Stimulated activated CD4-positive, alpha-beta T cell treated with anti-CD3 and anti-CD28 coated beads, Interleukin-2, amount 100 ng/mL, for 48 hours (primary cell): ENCODE measurements at regions not wholly inside any gene's neighbourhood (a gene's known extent, or its start where the extent isn't known, plus 50 kb on each side); places are given as distances from the start of the nearest gene placed in this dataset.

ENCODE experiments used
- DNase-seq, 2 donors: peaks; one replicate each; pipeline ENCODE4 v3.0.0-alpha.2; 2020

- DNase-seq, result no peak
These were observed 54.3 kb upstream of the CBLB start for GRCh38 chr3:105923140-105923539.

DNA sequence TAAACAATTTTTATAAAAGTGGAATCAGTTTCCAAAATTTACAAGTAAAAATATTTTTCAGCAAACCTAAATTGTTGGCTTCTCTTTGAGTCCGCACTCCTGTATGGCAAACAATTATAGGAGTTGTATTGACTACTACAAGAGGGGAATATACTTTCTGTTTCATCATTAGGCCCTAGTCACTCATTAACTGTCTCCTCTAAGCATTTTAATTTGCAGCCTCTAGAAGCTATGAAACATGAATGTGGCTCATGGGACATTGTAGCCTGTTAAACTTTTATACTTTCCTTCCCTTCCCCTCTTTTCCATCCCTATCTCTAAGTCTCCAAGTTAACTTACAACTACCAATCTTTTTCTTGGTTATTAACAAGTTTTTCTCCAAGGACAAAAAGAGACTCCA lies 58.9 kb upstream of the CBLB start:
- DNase-seq, result no peak

- no peak for DNase-seq
These were observed 61.9 kb upstream of the CBLB start for GRCh38 chr3:105930733-105931132.

GRCh38 chr3:105931500-105931899 lies 62.7 kb upstream of the CBLB start:
- DNase-seq, result no peak

GRCh38 chr3:105933871-105934270 lies 65.1 kb upstream of the CBLB start:
- DNase-seq, result no peak

DNA sequence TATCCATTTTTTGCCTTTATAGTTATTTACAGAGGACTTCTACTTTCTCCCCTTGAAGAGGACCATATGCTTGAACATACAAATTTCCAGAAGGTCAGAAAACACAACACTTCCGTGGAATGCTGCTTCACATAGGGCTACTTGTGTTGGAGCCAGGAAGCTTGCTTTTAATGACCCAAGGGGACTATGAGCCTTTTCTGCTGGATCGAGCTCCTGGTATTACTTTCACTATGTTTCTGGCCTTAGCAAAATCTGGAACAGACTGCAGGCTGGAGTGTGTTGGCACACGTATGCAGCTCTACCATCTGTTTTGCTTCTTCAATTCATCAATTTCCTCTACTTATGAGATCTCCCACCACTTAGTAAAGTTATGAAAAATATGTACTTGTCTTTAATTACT lies 69.3 kb upstream of the CBLB start:
- DNase-seq, result no peak

DNA sequence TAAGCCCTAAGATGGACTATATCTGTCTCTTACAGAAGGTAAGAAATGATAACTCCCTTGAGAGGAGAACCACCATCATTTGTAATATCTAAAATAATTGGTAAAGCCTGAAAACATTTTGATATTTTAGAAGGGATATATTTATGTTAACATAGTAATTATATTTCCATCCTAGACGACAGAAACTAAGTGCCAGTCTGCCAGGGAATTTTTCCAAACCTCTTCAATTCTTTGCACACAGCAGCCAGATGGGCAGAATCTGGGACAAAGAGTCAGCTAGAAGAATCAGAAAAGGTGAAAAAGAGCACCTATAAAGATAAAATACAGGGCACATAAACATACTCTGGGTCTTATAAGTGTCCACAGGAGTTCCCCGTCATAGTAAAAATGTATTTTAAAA lies 70.0 kb upstream of the CBLB start:
- DNase-seq, result no peak

DNA sequence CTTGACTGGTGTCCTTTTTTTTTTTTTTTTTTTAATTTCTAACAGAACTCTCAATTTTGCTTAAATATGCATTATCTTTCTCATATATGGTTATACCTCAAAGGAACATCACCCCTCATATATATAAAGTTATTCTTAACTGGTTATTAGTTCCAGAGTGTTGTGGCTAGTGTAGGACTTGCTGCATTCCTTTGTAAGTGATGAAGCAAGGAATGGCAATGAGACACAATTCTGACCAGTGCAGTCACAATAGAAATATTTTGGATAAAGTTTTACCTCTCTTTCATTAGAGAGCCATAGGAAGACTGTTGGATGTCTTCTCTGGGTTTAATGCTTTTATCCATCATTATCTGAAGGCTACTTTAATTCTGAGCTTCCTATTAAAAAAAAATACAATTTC lies 75.5 kb upstream of the CBLB start:
- DNase-seq, result no peak

DNA sequence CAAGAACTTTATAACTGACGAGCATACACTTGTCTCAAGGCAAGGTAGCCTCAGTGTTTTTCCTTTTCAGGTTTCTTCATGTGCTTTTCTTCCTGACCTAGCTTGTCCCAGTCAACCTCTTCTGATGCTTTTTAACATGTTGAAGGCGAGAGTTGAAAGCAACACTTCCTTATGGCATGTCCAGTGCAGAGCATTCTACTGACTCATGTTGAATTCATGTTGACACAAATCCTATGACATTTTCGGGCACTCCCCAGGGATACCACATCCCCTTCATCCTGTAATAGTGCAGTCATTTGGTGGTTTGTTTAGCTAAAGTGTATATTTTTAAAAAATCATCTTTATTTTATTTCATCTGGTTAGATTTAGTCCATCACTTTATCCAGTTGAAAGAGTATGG lies 75.9 kb upstream of the CBLB start:
- DNase-seq, result no peak

- DNase-seq, result no peak
These were observed 79.3 kb upstream of the CBLB start for GRCh38 chr3:105948101-105948500.

DNA sequence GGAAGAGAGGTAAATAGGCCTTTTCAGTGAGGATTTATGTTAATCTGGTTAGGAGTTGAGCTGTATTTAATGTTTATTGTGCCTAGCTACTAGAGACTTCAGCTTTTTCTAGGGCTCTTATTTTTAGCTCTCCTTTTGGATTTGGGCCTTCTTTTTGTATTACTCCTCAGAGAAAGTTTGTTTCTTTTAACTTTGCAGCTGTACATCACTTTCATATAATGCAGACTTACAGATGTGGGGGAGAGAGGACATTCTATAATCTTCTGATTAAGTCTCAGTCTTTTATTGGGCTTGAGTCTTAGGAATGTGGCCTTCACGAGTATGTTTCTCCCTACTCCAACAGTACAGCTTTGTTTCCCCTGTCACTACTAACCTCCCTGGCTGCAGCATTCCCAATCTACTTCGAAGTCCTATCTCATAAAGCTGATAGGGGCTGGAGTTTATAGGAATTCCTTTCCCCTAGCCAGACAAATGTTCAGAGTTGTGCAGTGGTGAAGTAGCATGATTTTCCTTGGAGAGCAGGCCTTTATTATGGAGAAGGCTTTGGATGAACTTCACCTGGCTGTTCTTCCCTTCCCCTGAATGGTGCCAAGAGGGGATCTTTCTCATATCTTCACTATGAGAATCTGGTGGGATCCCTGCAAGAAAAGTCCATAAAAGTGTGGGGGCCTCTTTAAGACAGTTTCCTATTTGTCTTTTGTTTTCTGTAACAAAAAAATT lies 82.2 kb upstream of the CBLB start:
- DNase-seq, result no peak

GRCh38 chr3:105953831-105954230 lies 85.0 kb upstream of the CBLB start:
- DNase-seq, result no peak

- DNase-seq, result no peak
These were observed 87.5 kb upstream of the CBLB start for GRCh38 chr3:105956306-105956705.

DNA sequence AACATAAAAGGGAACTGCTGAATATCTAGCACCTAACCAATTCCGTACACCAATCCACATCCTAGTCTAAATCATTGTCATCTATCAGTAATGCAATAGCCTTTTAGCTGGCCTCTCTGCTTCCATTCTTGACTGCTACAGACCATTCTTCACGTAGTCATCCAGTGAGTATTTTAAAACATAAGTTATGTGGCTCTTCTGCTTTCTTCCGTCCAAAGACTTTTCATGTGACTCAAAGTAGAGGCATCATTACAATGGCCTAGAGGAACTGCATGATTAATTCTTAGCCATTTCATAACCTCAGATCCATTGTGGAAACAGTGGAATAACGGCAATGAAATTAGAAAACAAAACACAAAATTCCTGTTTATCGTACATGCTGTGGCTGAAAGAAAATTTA lies 88.9 kb upstream of the CBLB start:
- no peak for DNase-seq

DNA sequence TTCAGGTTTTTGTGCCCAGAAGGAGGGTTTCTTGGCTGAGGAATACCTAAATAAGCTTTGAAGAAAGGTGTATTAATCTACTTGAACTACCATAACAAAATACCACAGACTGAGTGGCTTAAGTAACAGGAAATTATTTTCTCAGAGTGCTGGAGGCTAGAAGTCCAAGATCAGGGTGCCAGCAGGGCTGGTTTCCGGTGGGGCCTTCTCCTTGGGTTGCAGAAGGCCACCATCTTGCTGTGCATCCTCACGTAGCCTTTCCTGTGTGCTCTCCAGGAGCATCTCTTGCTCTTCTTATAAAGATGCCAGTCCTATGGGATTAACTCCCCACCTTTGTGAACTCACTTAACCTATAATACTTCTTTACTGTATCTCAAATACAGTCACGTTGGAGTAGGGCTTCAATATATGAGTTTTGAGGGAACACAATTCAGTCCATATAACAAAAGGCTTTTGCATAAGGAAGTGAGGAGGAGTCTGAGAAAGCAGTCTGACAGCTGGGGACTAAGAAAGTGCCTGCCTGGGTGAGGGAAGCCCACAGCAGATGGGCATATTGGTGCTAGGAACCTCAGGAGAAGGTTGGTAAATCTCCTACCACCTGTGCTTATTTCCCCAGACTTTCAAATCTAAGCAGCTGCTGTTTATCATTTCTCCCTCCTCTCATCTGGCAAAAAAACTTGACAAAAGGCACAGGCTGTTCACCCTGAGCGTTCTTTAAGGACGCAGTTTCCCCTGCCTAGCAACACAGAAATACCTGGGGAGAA lies 89.6 kb upstream of the CBLB start:
- DNase-seq, result no peak

GRCh38 chr3:105959851-105960250 lies 91.0 kb upstream of the CBLB start:
- no peak for DNase-seq

DNA sequence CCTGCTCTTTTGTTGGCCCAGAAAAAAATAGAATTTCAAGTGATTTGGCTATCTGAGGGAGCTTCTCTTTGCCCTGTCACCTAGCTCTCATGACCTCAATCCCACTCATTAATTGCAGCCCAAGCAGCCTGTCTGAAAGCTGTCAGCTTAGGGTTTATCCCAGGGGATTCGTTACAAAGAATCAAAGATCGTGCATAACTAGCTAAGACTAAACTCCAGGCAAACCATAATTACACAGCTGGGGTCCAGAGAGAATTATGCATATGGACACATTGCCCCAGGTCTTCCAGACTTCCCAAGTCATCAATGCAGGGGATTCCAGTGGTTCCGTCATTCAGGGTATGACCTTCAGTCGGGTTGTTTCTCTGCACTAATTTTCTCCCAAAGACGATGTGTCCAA lies 91.6 kb upstream of the CBLB start:
- DNase-seq, result no peak

GRCh38 chr3:105963161-105963560 lies 94.3 kb upstream of the CBLB start:
- no peak for DNase-seq

GRCh38 chr3:105965384-105965783 lies 96.6 kb upstream of the CBLB start:
- DNase-seq, result no peak

DNA sequence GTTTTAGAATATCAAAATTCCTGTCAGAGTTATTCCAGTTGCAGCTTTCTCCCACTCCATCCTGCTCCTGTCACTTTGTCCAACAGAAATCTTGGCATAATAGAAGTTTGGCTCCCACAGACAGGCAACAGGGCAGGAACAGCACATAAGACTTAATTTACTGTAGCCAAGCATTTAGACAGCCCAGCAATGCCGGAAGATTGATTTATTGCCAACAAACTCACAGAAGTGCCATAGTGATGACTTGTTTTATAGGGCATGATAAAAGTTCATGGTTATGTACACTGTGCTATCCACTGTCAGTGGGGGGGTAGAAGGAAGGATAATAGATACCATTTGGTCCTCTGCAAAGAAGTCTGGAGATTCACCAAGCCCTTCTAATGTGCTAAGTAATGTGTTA lies 98.3 kb upstream of the CBLB start:
- DNase-seq, result no peak

DNA sequence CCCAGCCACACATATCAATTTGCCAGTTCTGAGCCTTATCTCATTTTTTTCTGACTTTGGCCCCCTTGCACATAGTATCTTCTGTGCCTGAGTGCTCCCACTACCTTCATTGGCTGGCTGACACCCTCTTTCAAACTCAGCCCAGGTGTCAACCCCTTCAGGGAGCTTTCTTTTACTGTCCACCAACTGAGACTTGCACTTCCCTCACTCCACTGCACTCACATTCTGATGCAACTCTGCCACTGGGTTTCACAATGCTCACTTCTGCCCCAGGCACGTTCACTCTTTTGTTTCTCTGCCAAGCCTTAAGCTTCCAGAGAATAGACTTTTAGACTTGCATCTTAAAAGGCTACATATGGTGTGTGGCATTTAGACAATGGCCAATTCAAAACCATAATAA lies 101.5 kb upstream of the CBLB start:
- DNase-seq, result no peak

DNA sequence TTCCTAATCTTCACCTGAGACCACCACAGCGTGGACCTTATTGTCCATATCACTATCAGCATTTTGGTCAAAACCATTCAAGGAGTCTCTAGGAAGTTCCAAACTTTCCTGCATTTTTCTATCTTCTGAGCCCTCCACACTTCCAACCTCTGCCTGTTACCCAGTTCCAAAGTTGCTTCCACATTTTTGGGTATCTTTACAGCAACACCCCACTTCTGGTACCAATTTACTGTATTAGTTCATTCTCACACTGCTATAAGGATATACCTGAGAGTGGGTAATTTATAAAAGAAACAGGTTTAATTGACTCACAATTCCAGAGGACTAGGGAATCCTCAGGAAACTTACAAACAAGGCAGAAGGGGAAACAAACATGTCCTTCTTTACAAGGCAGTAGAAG lies 103.3 kb upstream of the CBLB start:
- DNase-seq, result no peak

DNA sequence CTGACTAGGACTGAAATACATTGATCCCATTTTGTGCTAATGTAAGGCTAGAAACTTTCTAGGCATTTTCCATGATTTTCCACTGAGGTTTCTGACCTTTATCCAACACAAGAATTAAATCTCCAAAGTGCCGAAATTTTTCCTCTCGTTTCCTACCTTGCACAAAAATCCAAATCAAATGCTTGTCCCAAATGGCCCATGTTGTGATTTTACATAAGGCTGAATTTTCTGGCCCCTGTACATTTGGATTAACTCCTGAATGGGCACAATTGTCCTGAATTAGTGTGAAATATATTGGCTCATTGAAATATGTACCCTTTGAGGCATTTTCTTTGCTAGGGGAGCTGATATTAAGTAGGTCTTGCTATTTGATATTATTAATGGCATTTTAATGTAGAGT lies 105.6 kb upstream of the CBLB start:
- no peak for DNase-seq

DNA sequence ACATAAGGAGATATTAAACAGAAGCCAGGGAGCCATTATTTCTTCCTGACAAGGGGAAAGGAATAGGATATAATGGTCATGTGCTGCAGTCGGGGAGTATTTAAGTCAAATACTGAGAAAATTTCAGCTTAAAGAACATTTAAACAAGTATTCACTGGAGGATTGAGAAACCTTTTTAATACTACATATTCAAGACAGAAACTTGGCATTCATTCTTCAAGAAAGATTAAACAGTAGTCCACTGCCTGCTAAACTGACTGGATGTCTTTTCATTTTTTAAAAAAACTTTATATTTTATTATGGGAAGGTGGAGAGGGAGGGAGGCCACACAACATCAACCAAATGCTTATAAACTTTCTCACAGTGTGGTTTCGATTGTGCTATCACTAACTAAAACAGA lies 107.4 kb upstream of the CBLB start:
- DNase-seq, result no peak

GRCh38 chr3:105979961-105980360 lies 111.1 kb upstream of the CBLB start:
- DNase-seq, result no peak
